ENCODE measurements at regions not wholly inside any gene's neighbourhood (a gene's known extent, or its start where the extent isn't known, plus 50 kb on each side); places are given as distances from the start of the nearest gene placed in this dataset. TPM values are rescaled to one million over a fixed set of nuclear protein-coding genes. Genes with fewer than 3 reads are reported as not detected.

Small RNAs in the stretch of these regions (small RNA-seq; reads per million reads assigned to genes)
- gene AC106712.1 (ENCODE audit: low replicate concordance) (not detected), gene RF00019 (ENCODE audit: low replicate concordance) (not detected)

Data from lung (tissue), 1 donor.